HepG2 (cell line): ENCODE measurements at regions not wholly inside any gene's neighbourhood (a gene's known extent, or its start where the extent isn't known, plus 50 kb on each side); places are given as distances from the start of the nearest gene placed in this dataset.

Source experiments
- ATAC-seq: fragments of 200-7000 bp; cut with Tn5 transposase; 3 replicates; pipeline ENCODE4 v1.9.1; 2020; ENCODE audit warnings: mild to moderate bottlenecking, moderate library complexity
- BruUV-seq: library from RNA; stranded (reverse); fragments of 400-500 nt; replicated peaks from 2 replicates; lab custom pipeline; 2021; lab: Mats Ljungman, UMichigan
- CTCF ChIA-PET: fragments of 300-600 bp; formaldehyde crosslinking; extraction: SDS; loops from one replicate; lab custom pipeline; 2021; ENCODE audit warnings: low total read pairs, inconsistent platforms, low intra/inter-chr PET ratio; lab: Yijun Ruan, JAX
- POLR2A ChIA-PET: fragments of 350-600 bp; sonication (Branson Sonifier 250); formaldehyde crosslinking; loops from one replicate; lab custom pipeline; 2020; ENCODE audit warnings: antibody characterized with exemption, inconsistent platforms; lab: Yijun Ruan, JAX
- DNase-seq: peaks from one replicate; pipeline ENCODE4 v3.0.0-alpha.2; 2015; ENCODE audit warnings: low spot score
- FAIRE-seq: peaks from 3 replicates; lab custom pipeline; 2011; peaks lifted over from hg19 to GRCh38; lab: Jason Lieb, UNC
- H2AFZ ChIP-seq: one replicate; pipeline ENCODE4 v1.6.1; 2011; ENCODE audit warnings: low read length, inconsistent platforms
- H3K27ac ChIP-seq: fragments of 300-600 bp; 3 replicates; pipeline ENCODE4 v1.8.0; 2011; ENCODE audit warnings: mixed run types, mild to moderate bottlenecking, mixed read lengths, low read length, inconsistent platforms; ENCODE audit not compliant: insufficient read depth; ENCODE audit errors: extremely low read length
- H3K27me3 ChIP-seq, 2 experiments: fragments of 200-600 bp in 1 of 2; 2 replicates in 1 of 2; 3 replicates in 1 of 2; pipeline versions ENCODE4 v1.6.0 to v1.8.0; 2011; ENCODE audit warnings: low read length in 2 of 2, mild to moderate bottlenecking in 2 of 2, moderate library complexity in 2 of 2, inconsistent platforms in 1 of 2; ENCODE audit not compliant: insufficient read depth in 2 of 2, control insufficient read depth in 1 of 2
- H3K36me3 ChIP-seq, 2 experiments: fragments of 200-600 bp in 1 of 2; replicated peaks in 1 of 2; 2 replicates in 1 of 2; 3 replicates in 1 of 2; pipeline versions ENCODE4 v1.5.1 to v1.8.0; 2011; ENCODE audit warnings: low read length in 2 of 2, inconsistent platforms in 1 of 2; ENCODE audit not compliant: insufficient read depth in 2 of 2, control insufficient read depth in 1 of 2
- H3K4me1 ChIP-seq: 2 replicates; pipeline ENCODE4 v1.5.1; 2012; ENCODE audit warnings: low read length, inconsistent platforms; ENCODE audit not compliant: insufficient read depth
- H3K4me2 ChIP-seq: 2 replicates; pipeline ENCODE4 v1.6.0; 2011; ENCODE audit warnings: low read depth, low read length, inconsistent platforms
- H3K4me3 ChIP-seq, 3 experiments: fragments of 200-600 bp in 1 of 3; sonication (generic), shearing (Covaris generic) in 1 of 3; replicated peaks in 1 of 3; 2 replicates each; pipeline ENCODE4 v1.5.1; 2011 to 2016; ENCODE audit warnings: low read length in 3 of 3, inconsistent platforms in 2 of 3, low read depth in 2 of 3, mild to moderate bottlenecking in 2 of 3, control low read depth in 1 of 3, mixed read lengths in 1 of 3; ENCODE audit not compliant: insufficient read depth in 1 of 3
- H3K79me2 ChIP-seq: one replicate; pipeline ENCODE4 v1.6.1; 2011; ENCODE audit warnings: low read length, inconsistent platforms; ENCODE audit not compliant: insufficient read depth
- H3K9ac ChIP-seq: 2 replicates; pipeline ENCODE4 v1.6.0; 2011; ENCODE audit warnings: mild to moderate bottlenecking, low read depth, low read length, inconsistent platforms; ENCODE audit not compliant: insufficient read depth
- H3K9me3 ChIP-seq: 2 replicates; pipeline ENCODE4 v1.5.1; 2012; ENCODE audit warnings: mild to moderate bottlenecking, low read length
- H4K20me1 ChIP-seq: 2 replicates; pipeline ENCODE4 v1.6.0; 2011; ENCODE audit warnings: inconsistent platforms, mild to moderate bottlenecking, low read length, moderate library complexity; ENCODE audit not compliant: insufficient read depth
- CC2D1A ChIP-seq: sonication (generic); formaldehyde crosslinking; IDR thresholded peaks from 2 replicates; pipeline ENCODE4 v1.8.1; 2023; ENCODE audit warnings: mild to moderate bottlenecking, missing genetic modification reagents
- EEA1 ChIP-seq: sonication (generic); formaldehyde crosslinking; IDR thresholded peaks from 2 replicates; pipeline ENCODE4 v1.5.1; 2020; ENCODE audit warnings: mild to moderate bottlenecking, missing genetic modification reagents, borderline replicate concordance
- HCFC1 ChIP-seq: fragments of 150-350 bp; IDR thresholded peaks from 2 replicates; pipeline ENCODE4 v1.6.1; 2014; ENCODE audit warnings: low read depth, low read length
- MTA3 ChIP-seq: sonication (generic); formaldehyde crosslinking; IDR thresholded peaks from 2 replicates; pipeline ENCODE4 v1.4.0; 2020; ENCODE audit warnings: missing genetic modification reagents
- NFYB ChIP-seq: sonication (generic); formaldehyde crosslinking; IDR thresholded peaks from 2 replicates; pipeline ENCODE4 v1.4.0; 2020; ENCODE audit warnings: missing genetic modification reagents
- RARG ChIP-seq: sonication (generic); formaldehyde crosslinking; IDR thresholded peaks from 2 replicates; pipeline ENCODE4 v1.4.0; 2020; ENCODE audit warnings: low read depth, mild to moderate bottlenecking, missing genetic modification reagents
- SNRNP70 ChIP-seq: fragments of 200-400 bp; formaldehyde crosslinking; IDR thresholded peaks from 2 replicates; pipeline ENCODE4 v1.6.1; 2017; ENCODE audit warnings: mild to moderate bottlenecking, low read depth, low read length, moderate library complexity
- ZFP1 ChIP-seq: IDR thresholded peaks from 2 replicates; pipeline ENCODE4 v1.6.1; 2016
- WGBS: methylation state at CpG from one replicate; pipeline ENCODE4 v1.1.6; 2017; ENCODE audit warnings: low lambda C conversion rate; 5-methylcytosine and 5-hydroxymethylcytosine counted together
- in situ Hi-C: cut with HindIII; loops from 2 replicates; pipeline ENCODE4 v1.10.0; 2017; ENCODE audit warnings: low pct_unique_long_range_greater_than_20kb; ENCODE audit not compliant: extremely low pct_ligation_motif_present
- intact Hi-C: fragments of 100-400 bp; cut with micrococcal nuclease; formaldehyde crosslinking; loops from one replicate; pipeline ENCODE4 v1.10.0; 2022; ENCODE audit not compliant: unreplicated experiment
- TF ChIP-seq, protein P1 (sequence below): sonication (generic); formaldehyde crosslinking; IDR thresholded peaks from 2 replicates; pipeline ENCODE4 v1.5.0; 2020; ENCODE audit warnings: missing genetic modification reagents, mild to moderate bottlenecking, borderline replicate concordance

DNA sequence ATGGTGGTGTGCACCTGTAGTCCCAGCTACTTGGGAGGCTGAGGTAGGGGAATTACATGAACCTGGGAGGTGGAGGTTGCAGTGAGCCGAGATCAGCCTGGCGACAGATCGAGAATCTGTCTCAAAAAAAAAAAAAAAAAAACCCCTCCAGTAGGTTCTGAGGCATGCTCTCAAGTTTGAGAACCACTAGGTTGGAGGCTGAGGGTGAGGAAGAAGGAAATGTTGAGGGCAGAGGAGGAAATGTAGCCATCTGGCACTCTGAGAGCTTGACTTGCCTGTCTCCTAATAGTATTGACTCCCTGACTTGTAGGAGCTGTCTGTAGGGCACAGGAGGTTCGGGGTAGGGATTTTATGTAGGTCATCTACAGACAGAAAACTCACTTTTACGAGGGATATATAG is 204.6 kb downstream of the OPA1 start:
- TF ChIP-seq EEA1 (CRISPR knock-in tag): no peak
- TF ChIP-seq NFYB (CRISPR knock-in tag): no peak
- no peak for TF ChIP-seq HCFC1
- TF ChIP-seq, protein P1, sequence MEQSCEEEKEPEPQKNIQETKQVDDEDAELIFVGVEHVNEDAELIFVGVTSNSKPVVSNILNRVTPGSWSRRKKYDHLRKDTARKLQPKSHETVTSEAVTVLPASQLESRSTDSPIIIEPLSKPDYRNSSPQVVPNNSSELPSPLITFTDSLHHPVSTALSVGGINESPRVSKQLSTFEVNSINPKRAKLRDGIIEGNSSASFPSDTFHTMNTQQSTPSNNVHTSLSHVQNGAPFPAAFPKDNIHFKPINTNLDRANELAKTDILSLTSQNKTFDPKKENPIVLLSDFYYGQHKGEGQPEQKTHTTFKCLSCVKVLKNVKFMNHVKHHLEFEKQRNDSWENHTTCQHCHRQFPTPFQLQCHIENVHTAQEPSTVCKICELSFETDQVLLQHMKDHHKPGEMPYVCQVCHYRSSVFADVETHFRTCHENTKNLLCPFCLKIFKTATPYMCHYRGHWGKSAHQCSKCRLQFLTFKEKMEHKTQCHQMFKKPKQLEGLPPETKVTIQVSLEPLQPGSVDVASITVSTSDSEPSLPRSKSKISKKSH (CRISPR knock-in tag): no peak
- no peak for TF ChIP-seq CC2D1A (CRISPR knock-in tag)
- no peak for TF ChIP-seq SNRNP70
- TF ChIP-seq ZFP1 (CRISPR knock-in tag): no peak
- no peak for TF ChIP-seq RARG
- ATAC-seq: no peak
- intact Hi-C loops: no loop called here
- peaks cover 2 to 8% of the 10 kb centered on the region in 2 experiments; a peak in 3 of 5 replicates for H3K27me3 ChIP-seq
- H3K9ac ChIP-seq: no peak overlapping the region
- CTCF ChIA-PET: no interaction called here
- BruUV-seq: no TSS peak
- H4K20me1 ChIP-seq: no peaks in the 10 kb centered on the region
- no peak for DNase-seq
- H3K79me2 ChIP-seq: no peaks in the 10 kb centered on the region
- in situ Hi-C loops: no loop called here
- no peak overlapping the region for H3K4me3 ChIP-seq
- H3K4me2 ChIP-seq: no peak overlapping the region
- no peak overlapping the region for H2AFZ ChIP-seq
- POLR2A ChIA-PET: no interaction called here
- WGBS: 38% methylated on average over 5 of the region's 5 CpGs
- H3K36me3 ChIP-seq: no peaks in the 10 kb centered on the region
- H3K9me3 ChIP-seq: no peaks in the 10 kb centered on the region
- no peak for FAIRE-seq
- H3K27ac ChIP-seq: no peak overlapping the region
- peaks cover 10% of the 10 kb centered on the region for H3K4me1 ChIP-seq

DNA sequence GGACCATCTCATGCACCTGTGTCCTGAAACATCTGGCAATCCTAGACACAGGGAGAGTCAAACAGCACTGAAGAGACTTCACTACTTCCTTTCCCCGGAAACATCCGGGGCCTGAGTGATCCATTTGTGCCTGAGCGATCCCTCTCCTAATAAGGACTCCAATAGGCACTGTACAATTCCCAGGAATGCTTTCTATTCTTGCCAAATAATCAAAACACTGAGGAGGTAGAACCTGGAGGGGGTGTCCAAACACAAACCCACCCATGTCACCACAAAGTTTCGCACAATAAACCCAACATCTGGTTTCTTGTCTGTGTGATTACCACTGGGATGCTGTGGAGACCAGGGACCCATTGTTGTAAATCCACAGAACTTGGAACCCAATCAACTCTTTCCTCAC is 205.0 kb downstream of the OPA1 start:
- 48% methylated on average over 4 of the region's 4 CpGs for WGBS
- FAIRE-seq (no peak), DNase-seq (no peak), ATAC-seq (no peak)
- no TSS peak for BruUV-seq
- POLR2A ChIA-PET: no interaction called here
- H3K4me2 ChIP-seq: no peak overlapping the region
- intact Hi-C loops: no loop called here
- no peak overlapping the region for H3K4me3 ChIP-seq
- H3K4me1 ChIP-seq: peaks cover 10% of the 10 kb centered on the region
- H3K9ac ChIP-seq: no peak overlapping the region
- H4K20me1 ChIP-seq: no peaks in the 10 kb centered on the region
- in situ Hi-C loops: no loop called here
- no peaks in the 10 kb centered on the region for H3K9me3 ChIP-seq
- peaks cover 2 to 8% of the 10 kb centered on the region in 2 experiments; a peak in 3 of 5 replicates for H3K27me3 ChIP-seq
- no peaks in the 10 kb centered on the region for H3K36me3 ChIP-seq
- H3K27ac ChIP-seq: no peak overlapping the region
- no peaks in the 10 kb centered on the region for H3K79me2 ChIP-seq
- H2AFZ ChIP-seq: no peak overlapping the region
- no peak for TF ChIP-seq MTA3
- CTCF ChIA-PET: no interaction called here
